ENCODE measurements at regions not wholly inside any gene's neighbourhood (a gene's known extent, or its start where the extent isn't known, plus 50 kb on each side); places are given as distances from the start of the nearest gene placed in this dataset.

DNA sequence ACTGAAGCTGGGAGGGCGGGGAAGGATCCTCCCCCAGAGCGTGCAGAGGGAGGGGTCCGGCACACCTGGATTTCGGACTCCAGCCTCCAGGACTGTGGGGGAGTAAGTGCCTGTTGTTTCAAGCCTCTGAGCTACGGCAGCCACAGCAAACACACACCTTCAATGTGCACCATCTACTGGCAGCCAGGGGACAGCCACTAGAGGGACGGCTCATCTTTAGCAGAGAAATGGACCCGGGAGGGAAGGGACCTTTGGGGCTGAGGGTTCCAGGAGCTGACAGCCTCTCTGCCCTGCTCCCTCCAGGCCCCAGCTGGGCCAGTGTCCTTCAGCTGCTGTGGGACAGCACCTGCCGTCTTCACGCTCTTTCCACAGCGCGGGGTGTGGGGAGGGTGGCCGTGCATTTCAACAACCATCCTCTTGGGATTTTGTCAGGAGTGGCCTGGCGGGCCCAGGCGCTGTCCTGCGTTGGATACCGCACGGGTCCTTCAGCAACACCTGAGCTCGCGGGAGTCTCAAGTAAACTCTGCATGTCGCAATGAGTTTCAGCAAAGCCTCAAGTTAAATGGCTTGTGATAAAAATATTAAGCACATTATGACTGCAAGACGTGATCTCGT, 209.2 kb upstream of the C14orf180 start (continued):
- TF ChIP-seq CAMTA2 (CRISPR knock-in tag; conservative IDR thresholded peaks at IDR 0.05) (no peak), CBX2 (IDR thresholded peaks at IDR 0.05; ENCODE audit: insufficient read depth, low read length, poor library complexity, severe bottlenecking) (no peak), SMC3 (conservative IDR thresholded peaks at IDR 0.05; ENCODE audit: insufficient read depth, low read depth, low read length) (0 out of 2 replicates have a peak, but pooled peaks have one; percentile 22), MEIS2 (IDR thresholded peaks at IDR 0.05; ENCODE audit: partially characterized antibody) (no peak)

- Histone ChIP-seq H2AFZ (ENCODE audit: low read depth, low read length) (no peak overlapping the region), H3K9ac (ENCODE audit: insufficient read depth in 1 of 2, low read depth in 2 of 2, low read length in 2 of 2) (no peak overlapping the region), H3K9me1 (ENCODE audit: control insufficient read depth, insufficient read depth, low read length) (no peaks in the 10 kb centered on the region), H3K4me2 (ENCODE audit: insufficient read depth, low read length) (no peak overlapping the region), H3K9me3 (replicated peaks; ENCODE audit: control insufficient read depth, insufficient read depth, low read depth, low read length) (no peaks in the 10 kb centered on the region), H3K4me3 (no peak overlapping the region), H3K36me3 (ENCODE audit: control insufficient read depth, insufficient read depth, low read length) (no peaks in the 10 kb centered on the region), H4K20me1 (replicated peaks; ENCODE audit: control insufficient read depth, insufficient read depth, low read length) (no peaks in the 10 kb centered on the region), H3K79me2 (ENCODE audit: control insufficient read depth, insufficient read depth, low read length) (no peaks in the 10 kb centered on the region), H3K4me1 (replicated peaks in 1 of 2; ENCODE audit: control insufficient read depth in 2 of 2, insufficient read depth in 2 of 2, low read length in 2 of 2) (no peaks in the 10 kb centered on the region), H3K27me3 (ENCODE audit: control insufficient read depth in 2 of 2, insufficient read depth in 2 of 2, low read length in 2 of 2) (peaks cover 0 to 11% of the 10 kb centered on the region in 2 experiments; a peak in 2 of 5 replicates), H3K27ac (ENCODE audit: extremely low read depth, low read depth, low read length) (no peak overlapping the region)
- DNase-seq (ENCODE audit: extremely low read depth in 1 of 4, low spot score in 3 of 4) (no peak), ATAC-seq (no peak), FAIRE-seq (no peak)
- ChIA-PET POLR2A (no interaction called here), CTCF (ENCODE audit: low intra/inter-chr PET ratio) (no interaction called here)
- intact Hi-C loops (cut with micrococcal nuclease), result no loop called here
- in situ Hi-C loops (cut with MboI), result no loop called here
- 3% methylated on average over 12 of the region's 15 CpGs for WGBS (ENCODE audit: insufficient coverage, low coverage, missing lambda C conversion rate)
- BruUV-seq (replicated peaks), result no TSS peak
- TF ChIP-seq CHD1 (IDR thresholded peaks at IDR 0.05; ENCODE audit: low read length) (no peak), PHF21A (IDR thresholded peaks at IDR 0.05; ENCODE audit: borderline replicate concordance, low read depth) (no peak), POU5F1 (IDR thresholded peaks at IDR 0.05; ENCODE audit: borderline replicate concordance, low read depth, low read length, partially characterized antibody) (no peak), YY1 (IDR thresholded peaks at IDR 0.05; ENCODE audit: borderline replicate concordance in 1 of 3, control insufficient read depth in 1 of 3, extremely low read depth in 1 of 3, insufficient read depth in 3 of 3, insufficient read length in 1 of 3, insufficient replicate concordance in 2 of 3, low read depth in 1 of 3, low read length in 2 of 3) (no peak), HES1 (IDR thresholded peaks at IDR 0.05; ENCODE audit: low read depth) (no peak), NUFIP1 (IDR thresholded peaks at IDR 0.05; ENCODE audit: partially characterized antibody) (no peak), MTA3 (IDR thresholded peaks at IDR 0.05; ENCODE audit: borderline replicate concordance) (no peak), CXXC5 (CRISPR knock-in tag; IDR thresholded peaks at IDR 0.05) (no peak), ZFPM2 (CRISPR knock-in tag; IDR thresholded peaks at IDR 0.05) (no peak), USF1 (CRISPR knock-in tag; IDR thresholded peaks at IDR 0.05) (no peak), SETDB1 (IDR thresholded peaks at IDR 0.05; ENCODE audit: low read length) (no peak), RCOR1 (IDR thresholded peaks at IDR 0.05; ENCODE audit: borderline replicate concordance in 1 of 2, low read depth in 2 of 2, low read length in 2 of 2) (no peak)
- TF ChIP-seq, protein P1, sequence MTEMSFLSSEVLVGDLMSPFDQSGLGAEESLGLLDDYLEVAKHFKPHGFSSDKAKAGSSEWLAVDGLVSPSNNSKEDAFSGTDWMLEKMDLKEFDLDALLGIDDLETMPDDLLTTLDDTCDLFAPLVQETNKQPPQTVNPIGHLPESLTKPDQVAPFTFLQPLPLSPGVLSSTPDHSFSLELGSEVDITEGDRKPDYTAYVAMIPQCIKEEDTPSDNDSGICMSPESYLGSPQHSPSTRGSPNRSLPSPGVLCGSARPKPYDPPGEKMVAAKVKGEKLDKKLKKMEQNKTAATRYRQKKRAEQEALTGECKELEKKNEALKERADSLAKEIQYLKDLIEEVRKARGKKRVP (CRISPR knock-in tag; IDR thresholded peaks at IDR 0.05), result no peak
- TF ChIP-seq, protein P2, sequence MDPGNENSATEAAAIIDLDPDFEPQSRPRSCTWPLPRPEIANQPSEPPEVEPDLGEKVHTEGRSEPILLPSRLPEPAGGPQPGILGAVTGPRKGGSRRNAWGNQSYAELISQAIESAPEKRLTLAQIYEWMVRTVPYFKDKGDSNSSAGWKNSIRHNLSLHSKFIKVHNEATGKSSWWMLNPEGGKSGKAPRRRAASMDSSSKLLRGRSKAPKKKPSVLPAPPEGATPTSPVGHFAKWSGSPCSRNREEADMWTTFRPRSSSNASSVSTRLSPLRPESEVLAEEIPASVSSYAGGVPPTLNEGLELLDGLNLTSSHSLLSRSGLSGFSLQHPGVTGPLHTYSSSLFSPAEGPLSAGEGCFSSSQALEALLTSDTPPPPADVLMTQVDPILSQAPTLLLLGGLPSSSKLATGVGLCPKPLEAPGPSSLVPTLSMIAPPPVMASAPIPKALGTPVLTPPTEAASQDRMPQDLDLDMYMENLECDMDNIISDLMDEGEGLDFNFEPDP (CRISPR knock-in tag; IDR thresholded peaks at IDR 0.05), result no peak
Measured at GRCh38 chr14:104371031-104371430, 208.5 kb upstream of the C14orf180 start.

Measured in K562 (cell line).